Esophagus squamous epithelium (tissue), 5 donors: ENCODE measurements at regions not wholly inside any gene's neighbourhood (a gene's known extent, or its start where the extent isn't known, plus 50 kb on each side); places are given as distances from the start of the nearest gene placed in this dataset.

Experiments
- DNase-seq: peaks from one replicate; lab custom pipeline; 2025; lab: John Stamatoyannopoulos, UW
- H3K27ac ChIP-seq, 4 donors: fragments of 200-600 bp; sonication (generic); one replicate each; pipeline ENCODE4 v1.5.1; 2016 to 2019; ENCODE audit warnings: mild to moderate bottlenecking in 1 of 4
- H3K27me3 ChIP-seq, 4 donors: fragments of 200-600 bp; sonication (generic); 1 replicate in 3 of 4; 2 replicates in 1 of 4; pipeline versions ENCODE4 v1.5.1 to v1.6.0; 2017 to 2021; ENCODE audit warnings: antibody characterized with exemption in 1 of 4
- H3K36me3 ChIP-seq, 3 donors: fragments of 200-600 bp; sonication (generic); one replicate each; pipeline ENCODE4 v1.5.1; 2016 to 2019
- H3K4me1 ChIP-seq, 3 donors: fragments of 200-600 bp; sonication (generic); one replicate each; pipeline ENCODE4 v1.5.1; 2017 to 2019
- H3K4me3 ChIP-seq, 4 donors: fragments of 200-600 bp; sonication (generic); 1 replicate in 3 of 4; 2 replicates in 1 of 4; pipeline ENCODE4 v1.5.1; 2016 to 2019; ENCODE audit warnings: mild to moderate bottlenecking in 2 of 4, moderate library complexity in 1 of 4
- H3K9me3 ChIP-seq, 3 donors: fragments of 200-600 bp; sonication (generic); one replicate each; pipeline ENCODE4 v1.5.1; 2016 to 2019
- CTCF ChIP-seq, 6 experiments: fragments of 450-650 bp in 4 of 6; fragments of 200-600 bp in 2 of 6; sonication (generic) in 2 of 6; IDR thresholded peaks; one replicate each; pipeline ENCODE4 v1.5.1; 2016 to 2019; ENCODE audit warnings: antibody characterized with exemption in 6 of 6, mild to moderate bottlenecking in 4 of 6, moderate library complexity in 4 of 6
- POLR2A ChIP-seq, 4 donors: fragments of 450-650 bp; IDR thresholded peaks; one replicate each; pipeline ENCODE4 v1.6.1; 2017; ENCODE audit warnings: antibody characterized with exemption in 4 of 4, mild to moderate bottlenecking in 4 of 4, moderate library complexity in 3 of 4
- WGBS, 2 donors: methylation state at CpG; one replicate each; pipeline ENCODE4 v1.1.5; 2018; 5-methylcytosine and 5-hydroxymethylcytosine counted together
- intact Hi-C: fragments of 100-400 bp; cut with DNase I; formaldehyde crosslinking; loops from one replicate; pipeline ENCODE4 v1.15.0; 2022
- donor health status: DM: yes; HTN: yes; CAD: no.

DNA sequence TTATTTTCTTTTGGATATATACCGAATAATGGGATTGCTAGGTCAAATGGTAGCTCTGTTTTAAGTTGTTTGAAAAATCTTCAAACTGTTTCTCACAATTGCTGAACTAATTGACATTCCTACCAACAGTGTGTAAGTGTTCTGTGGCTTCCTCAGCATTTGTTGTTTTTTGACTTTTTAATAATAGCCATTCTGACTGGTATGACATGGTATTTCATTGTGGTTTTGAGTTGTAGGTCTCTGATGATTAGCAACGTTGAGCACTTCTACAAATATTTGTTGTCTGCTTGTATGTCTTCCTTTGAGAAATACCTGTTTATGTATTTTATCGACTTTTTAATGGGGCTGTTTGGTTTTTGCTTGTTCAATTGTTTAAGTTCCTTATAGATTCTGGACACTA is 680.1 kb upstream of the GRIA3 start:
- Histone ChIP-seq H3K4me1 (no peaks in the 10 kb centered on the region), H3K27ac (no peak overlapping the region), H3K36me3 (no peaks in the 10 kb centered on the region), H3K9me3 (no peaks in the 10 kb centered on the region), H3K27me3 (no peaks in the 10 kb centered on the region), H3K4me3 (no peak overlapping the region)
- DNase-seq = no peak
- TF ChIP-seq CTCF (IDR thresholded peaks at IDR 0.05) = no peak
- TF ChIP-seq POLR2A (IDR thresholded peaks at IDR 0.05) = no peak
- intact Hi-C loops = no loop called here
- 50 to 59% methylated on average over 3 of the region's 3 CpGs for WGBS, 2 donors

DNA sequence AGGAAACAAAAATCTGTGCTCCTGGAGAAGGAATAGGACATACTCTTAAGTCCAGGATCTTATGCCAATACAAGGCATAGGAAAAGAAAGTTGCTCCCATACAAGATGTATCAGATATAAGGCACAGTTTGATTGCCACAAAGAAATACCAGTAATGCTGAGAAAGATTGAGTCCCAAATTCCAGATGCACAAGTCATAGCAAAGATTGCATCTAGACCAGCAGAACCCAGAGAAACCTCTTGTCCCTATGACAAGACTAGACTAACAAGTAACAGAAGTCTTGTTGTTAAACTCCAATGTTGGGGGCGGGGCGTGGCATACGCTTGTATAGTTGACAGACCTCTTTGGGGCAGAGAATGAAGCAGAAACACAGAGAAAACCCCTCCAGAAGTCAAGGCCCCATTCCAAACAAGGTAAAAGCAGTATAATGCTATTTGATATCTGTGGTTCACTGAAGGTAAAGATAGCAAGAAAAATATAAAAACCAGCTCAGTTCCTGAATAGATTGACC is 671.5 kb upstream of the GRIA3 start:
- Histone ChIP-seq H3K4me1 (no peaks in the 10 kb centered on the region), H3K4me3 (no peak overlapping the region), H3K36me3 (no peaks in the 10 kb centered on the region), H3K27me3 (no peaks in the 10 kb centered on the region), H3K27ac (no peak overlapping the region), H3K9me3 (no peaks in the 10 kb centered on the region)
- no peak for DNase-seq
- 82 to 100% methylated on average over 3 of the region's 3 CpGs for WGBS, 2 donors
- TF ChIP-seq CTCF (IDR thresholded peaks at IDR 0.05) (no peak), POLR2A (IDR thresholded peaks at IDR 0.05) (no peak)
- intact Hi-C loops = no loop called here

DNA sequence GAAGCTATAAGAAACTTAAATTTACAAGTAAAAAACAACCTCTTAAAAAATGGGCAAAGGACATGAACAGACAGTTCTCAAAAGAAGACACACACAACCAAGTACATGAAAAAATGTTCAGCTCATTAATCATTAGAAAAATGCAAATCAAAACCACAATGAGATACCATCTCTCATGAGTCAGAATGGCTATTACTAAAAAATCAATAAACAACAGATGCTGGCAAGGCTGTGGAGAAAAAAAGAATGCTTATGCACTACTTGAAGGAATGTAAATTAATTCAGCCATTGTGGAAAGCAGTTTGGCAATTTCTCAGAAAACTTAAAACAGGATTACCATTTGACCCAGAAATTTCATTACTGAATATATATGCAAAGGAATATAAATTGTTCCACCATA is 666.3 kb upstream of the GRIA3 start:
- H3K4me3 ChIP-seq = no peak overlapping the region
- TF ChIP-seq CTCF (IDR thresholded peaks at IDR 0.05) (no peak), POLR2A (IDR thresholded peaks at IDR 0.05) (no peak)
- no peak for DNase-seq
- H3K4me1 ChIP-seq = no peaks in the 10 kb centered on the region
- H3K27ac ChIP-seq = no peak overlapping the region
- intact Hi-C loops = no loop called here
- no peaks in the 10 kb centered on the region for H3K36me3 ChIP-seq
- H3K9me3 ChIP-seq = no peaks in the 10 kb centered on the region
- no peaks in the 10 kb centered on the region for H3K27me3 ChIP-seq

DNA sequence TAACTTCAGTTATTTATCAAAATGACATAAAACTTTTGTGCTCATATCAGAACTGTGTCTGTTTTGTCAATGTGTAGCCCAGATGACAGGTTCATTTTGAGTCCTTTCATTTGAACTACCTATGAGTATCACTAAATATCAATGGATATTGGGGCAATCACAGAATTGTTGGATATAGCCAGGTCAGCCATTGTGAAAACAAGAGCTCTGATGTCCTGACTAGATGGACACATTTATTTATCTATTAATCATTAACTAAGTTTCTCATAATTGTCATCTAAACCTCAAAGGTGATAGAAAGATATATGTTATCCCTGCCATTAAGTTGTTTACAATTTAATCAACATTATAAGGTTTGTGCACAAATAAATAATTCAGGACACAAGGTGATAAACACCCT is 638.3 kb upstream of the GRIA3 start:
- Histone ChIP-seq H3K4me3 (no peak overlapping the region), H3K36me3 (no peaks in the 10 kb centered on the region), H3K27ac (no peak overlapping the region), H3K4me1 (no peaks in the 10 kb centered on the region), H3K27me3 (no peaks in the 10 kb centered on the region), H3K9me3 (no peaks in the 10 kb centered on the region)
- DNase-seq = no peak
- intact Hi-C loops = no loop called here
- TF ChIP-seq POLR2A (IDR thresholded peaks at IDR 0.05) (no peak), CTCF (IDR thresholded peaks at IDR 0.05) (no peak)

- Histone ChIP-seq H3K27me3 (no peaks in the 10 kb centered on the region), H3K36me3 (no peaks in the 10 kb centered on the region), H3K27ac (no peak overlapping the region), H3K9me3 (no peaks in the 10 kb centered on the region), H3K4me3 (no peak overlapping the region), H3K4me1 (no peaks in the 10 kb centered on the region)
- no peak for DNase-seq
- intact Hi-C loops = no loop called here
- TF ChIP-seq POLR2A (IDR thresholded peaks at IDR 0.05) (no peak), CTCF (IDR thresholded peaks at IDR 0.05) (no peak)
- 67 to 87% methylated on average over 1 of the region's 1 CpG for WGBS, 2 donors
Measured at GRCh38 chrX:122546269-122546668, 637.8 kb upstream of the GRIA3 start.
